ENCODE measurements at regions not wholly inside any gene's neighbourhood (a gene's known extent, or its start where the extent isn't known, plus 50 kb on each side); places are given as distances from the start of the nearest gene placed in this dataset.

DNA sequence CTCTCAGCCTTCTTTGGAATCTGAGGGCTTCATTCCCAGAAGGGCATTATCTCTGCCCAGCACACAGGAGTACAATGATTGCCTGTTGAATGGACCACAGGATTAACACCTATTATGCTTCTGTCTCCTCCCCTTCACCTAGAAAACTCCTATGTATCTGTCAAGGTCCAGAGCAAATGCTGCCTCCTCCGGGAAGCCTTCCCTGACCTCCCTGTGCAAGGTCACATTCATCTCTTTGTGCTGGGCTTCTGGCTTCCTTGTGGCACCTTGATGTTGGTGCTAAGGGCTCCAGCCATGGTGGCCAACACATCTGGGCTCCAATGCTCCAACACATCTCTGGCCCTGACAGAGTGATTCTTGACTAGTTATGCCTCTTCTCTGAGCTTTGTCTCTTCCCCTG, 49.9 kb upstream of the ATP2B2 start:
- no peak for DNase-seq

- DNase-seq = no peak
These were observed 50.9 kb upstream of the ATP2B2 start for GRCh38 chr3:10556312-10556711.

GRCh38 chr3:10557250-10557649, 51.9 kb upstream of the ATP2B2 start:
- no peak for DNase-seq

DNA sequence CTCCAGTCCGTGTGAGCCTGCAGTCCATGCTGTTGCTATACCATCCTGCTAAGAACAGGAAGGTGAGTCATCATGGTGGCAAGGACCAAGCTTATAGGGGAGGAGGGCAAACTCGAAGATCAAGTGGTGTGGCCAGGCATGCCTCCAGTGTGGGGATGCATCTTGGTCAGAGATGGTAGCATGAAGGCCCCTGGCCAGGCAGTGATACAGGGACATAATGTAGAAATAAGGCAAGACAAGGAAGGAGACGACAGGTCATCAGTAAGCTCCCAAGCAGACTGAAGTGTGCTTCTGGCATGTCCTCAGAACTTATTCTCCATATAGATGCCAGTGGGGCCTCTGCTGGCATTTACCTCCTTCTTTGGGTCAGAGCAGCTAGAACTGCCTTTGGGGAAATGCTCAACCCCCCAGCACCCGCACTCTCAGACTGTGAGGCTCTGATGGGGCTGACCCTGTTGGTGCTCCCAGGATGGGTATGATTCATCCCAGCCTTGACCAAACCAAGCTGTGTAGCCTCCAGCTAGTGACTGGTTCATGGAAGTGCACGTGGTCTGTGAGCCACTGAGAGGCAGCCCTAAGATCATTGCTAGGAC, 52.5 kb upstream of the ATP2B2 start:
- DNase-seq = no peak

GRCh38 chr3:10558736-10559135, 53.4 kb upstream of the ATP2B2 start:
- DNase-seq = no peak

DNA sequence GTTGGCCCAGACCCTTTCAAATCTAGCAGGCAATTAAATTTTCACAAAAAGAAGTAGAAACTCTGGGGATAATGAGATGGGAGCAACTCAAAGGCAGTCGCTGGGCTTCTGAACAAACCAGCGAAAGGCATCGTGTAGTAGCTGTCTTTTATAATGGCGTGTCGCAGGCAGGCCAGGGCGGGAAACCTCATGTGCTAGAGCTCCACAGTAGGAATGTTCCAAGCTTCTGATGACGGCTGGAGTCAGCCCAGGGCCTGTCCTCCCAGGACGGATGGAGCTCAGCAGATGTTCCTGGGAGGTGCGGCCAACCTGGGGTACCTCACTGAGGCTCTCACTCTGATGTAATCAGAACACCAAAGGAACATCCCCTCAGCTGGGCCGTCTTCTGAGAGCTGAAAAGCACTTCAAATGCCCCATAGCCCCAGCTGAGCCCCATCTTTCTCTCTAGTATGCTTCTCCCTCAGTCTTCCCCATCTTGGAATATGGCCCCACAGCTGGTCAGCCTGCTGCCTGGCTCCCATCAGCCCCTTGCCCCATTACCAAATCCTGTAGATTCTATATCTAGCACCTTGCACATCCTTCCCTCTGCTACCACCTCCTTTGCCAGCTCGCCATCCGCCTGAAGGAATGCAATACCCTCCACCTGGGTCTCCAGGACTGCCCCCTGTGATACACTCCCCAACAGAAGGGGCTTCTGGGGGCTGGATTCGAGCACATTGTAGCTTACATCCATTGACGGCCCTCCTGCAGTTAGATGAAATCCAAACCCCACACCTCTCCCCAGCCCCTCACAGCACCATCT, 54.9 kb upstream of the ATP2B2 start:
- DNase-seq = no peak

GRCh38 chr3:10561162-10561945, 56.0 kb upstream of the ATP2B2 start:
- no peak for DNase-seq

DNA sequence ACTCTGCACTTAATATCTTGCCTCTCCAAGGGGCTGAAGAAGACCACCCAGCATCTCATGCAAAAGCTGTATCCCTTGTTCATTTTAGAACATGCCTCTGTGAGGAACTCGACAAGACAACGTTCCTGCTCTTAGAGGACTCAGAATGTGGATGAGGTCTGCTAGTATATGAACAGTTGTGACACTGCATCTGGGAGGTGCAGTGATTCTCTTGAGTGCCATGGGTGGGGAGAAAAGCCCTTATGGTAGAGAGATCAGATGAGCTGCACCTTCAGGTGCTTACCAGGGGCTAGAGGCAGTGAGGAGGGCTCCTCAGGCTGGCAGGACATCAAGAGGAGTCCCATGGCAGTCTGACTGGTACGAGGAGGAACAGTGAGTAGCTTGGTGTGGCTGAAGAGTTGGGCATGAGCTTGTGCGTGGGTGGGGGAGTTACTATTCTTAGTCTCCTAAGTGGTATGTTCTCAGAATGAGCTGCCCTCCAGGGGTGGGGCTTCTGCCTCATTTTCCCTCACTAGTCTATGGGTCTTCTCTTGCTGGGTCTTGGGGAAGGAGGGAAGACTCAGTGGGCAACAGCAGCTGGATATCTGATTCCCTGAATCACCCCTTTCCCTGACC, 56.7 kb upstream of the ATP2B2 start:
- DNase-seq = no peak

- no peak for DNase-seq
These were observed 58.0 kb upstream of the ATP2B2 start for GRCh38 chr3:10563396-10563795.

- DNase-seq = no peak
These were observed 60.4 kb upstream of the ATP2B2 start for GRCh38 chr3:10565814-10566213.

DNA sequence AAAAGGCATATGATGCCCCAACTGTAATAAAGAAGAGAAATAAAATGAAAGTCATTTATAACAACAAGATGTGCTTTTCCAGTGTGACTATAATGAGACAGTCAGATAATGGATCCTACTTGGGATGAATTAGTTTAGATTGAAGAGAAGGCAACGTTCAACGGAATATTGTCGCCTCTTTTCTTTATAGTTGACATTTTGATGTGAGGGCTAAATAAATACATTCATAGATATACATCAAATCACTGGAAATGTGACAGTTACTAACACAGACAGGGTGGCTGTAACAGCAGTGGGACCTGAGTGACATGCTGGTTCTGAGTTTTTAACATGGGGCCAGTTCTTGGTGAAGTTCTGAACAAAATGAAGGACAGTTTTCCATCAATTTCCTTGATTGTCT, 61.1 kb upstream of the ATP2B2 start:
- DNase-seq = no peak

DNA sequence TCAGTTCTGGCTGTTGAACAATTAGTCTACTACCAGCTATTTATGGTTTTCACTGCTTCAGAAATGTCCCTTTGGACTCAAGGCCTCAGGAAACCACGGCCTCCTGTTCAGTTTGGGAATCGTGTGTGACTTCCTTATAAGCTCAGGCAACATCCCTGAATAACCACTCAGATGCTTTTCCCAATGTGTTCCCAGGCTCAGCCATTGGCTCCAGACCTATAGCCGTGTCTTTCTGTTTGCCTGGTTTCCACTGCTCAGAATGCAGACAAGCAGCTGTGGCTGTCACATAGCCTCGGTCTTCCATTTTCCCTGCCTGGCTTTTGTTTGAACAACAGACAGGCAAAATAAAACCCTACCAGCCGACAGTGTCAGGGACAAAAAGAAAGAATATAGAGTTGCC, 63.2 kb upstream of the ATP2B2 start:
- DNase-seq = no peak

GRCh38 chr3:10570196-10570946, 65.0 kb upstream of the ATP2B2 start:
- DNase-seq = no peak

DNA sequence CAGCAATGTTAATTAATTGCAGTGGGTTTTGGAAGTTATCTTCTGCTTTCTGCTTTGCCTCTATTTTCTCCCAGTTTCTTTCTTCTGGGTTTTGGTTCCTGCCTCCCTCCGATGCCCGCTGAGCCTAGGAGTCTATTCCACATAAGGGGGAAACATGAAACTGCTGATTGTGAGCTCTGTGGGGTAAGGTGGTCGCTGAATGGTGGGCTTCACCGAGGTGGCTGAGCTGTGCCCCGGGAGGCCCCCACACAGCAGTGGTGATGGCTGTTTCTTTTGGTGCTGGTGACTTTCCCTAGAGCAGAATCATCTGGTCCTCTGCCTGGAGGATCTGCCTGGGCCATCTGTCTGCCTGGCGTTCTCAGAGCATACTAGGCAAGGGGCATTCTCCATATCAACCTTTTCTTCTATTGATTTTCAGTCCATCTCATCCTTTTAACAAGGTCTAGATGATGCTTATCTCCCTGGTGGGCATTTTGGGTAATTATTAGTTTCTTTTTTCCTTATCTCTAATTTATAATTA, 68.8 kb upstream of the ATP2B2 start:
- no peak for DNase-seq

GRCh38 chr3:10575601-10576160, 70.3 kb upstream of the ATP2B2 start:
- no peak for DNase-seq

GRCh38 chr3:10577486-10577885, 72.1 kb upstream of the ATP2B2 start:
- DNase-seq = no peak

DNA sequence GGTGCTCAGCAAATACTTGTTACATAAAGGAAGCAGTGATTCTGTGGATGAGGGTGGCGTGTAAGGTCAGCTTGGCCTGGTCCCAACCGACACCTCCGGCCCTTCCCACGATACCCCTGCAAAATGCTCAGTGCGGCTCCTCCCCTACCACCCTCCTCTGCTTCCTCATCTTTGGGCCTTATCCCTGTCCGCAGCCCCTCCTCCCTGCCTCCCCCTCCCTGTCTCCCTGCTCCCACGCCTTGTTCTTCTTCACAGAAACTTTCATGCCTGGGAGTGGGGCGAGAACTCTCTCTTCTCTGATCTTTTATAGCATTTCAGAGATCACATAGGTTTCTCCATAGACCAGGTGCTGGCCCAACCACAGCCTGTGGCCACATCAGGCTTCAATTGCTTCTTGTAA, 75.0 kb upstream of the ATP2B2 start:
- no peak for DNase-seq

GRCh38 chr3:10581251-10581650, 75.9 kb upstream of the ATP2B2 start:
- DNase-seq = no peak

GRCh38 chr3:10581716-10582115, 76.3 kb upstream of the ATP2B2 start:
- DNase-seq = no peak

GRCh38 chr3:10582733-10583132, 77.3 kb upstream of the ATP2B2 start:
- no peak for DNase-seq

GRCh38 chr3:10583798-10584708, 78.7 kb upstream of the ATP2B2 start:
- DNase-seq = no peak
